ENCODE measurements at regions not wholly inside any gene's neighbourhood (a gene's known extent, or its start where the extent isn't known, plus 50 kb on each side); places are given as distances from the start of the nearest gene placed in this dataset.

- DNase-seq, result no peak
Measured at GRCh38 chr12:4099276-4099675, 174.3 kb upstream of the CCND2 start.

- no peak for DNase-seq
Measured at GRCh38 chr12:4091016-4091743, 182.4 kb upstream of the CCND2 start.

GRCh38 chr12:4089956-4090355 lies 183.6 kb upstream of the CCND2 start:
- no peak for DNase-seq

- no peak for DNase-seq
Measured at GRCh38 chr12:4089121-4089606, 184.4 kb upstream of the CCND2 start.

- DNase-seq, result no peak
Measured at GRCh38 chr12:4088451-4088850, 185.1 kb upstream of the CCND2 start.

- no peak for DNase-seq
Measured at GRCh38 chr12:4086481-4086880, 187.1 kb upstream of the CCND2 start.

GRCh38 chr12:4084573-4084972 lies 189.0 kb upstream of the CCND2 start:
- no peak for DNase-seq

- no peak for DNase-seq
Measured at GRCh38 chr12:4082809-4083403, 190.7 kb upstream of the CCND2 start.

GRCh38 chr12:4080213-4080612 lies 193.3 kb upstream of the CCND2 start:
- DNase-seq, result no peak

GRCh38 chr12:4074129-4074528 lies 199.4 kb upstream of the CCND2 start:
- DNase-seq, result no peak

- DNase-seq, result no peak
Measured at GRCh38 chr12:4069670-4070010, 196.4 kb upstream of the PARP11 start.

- no peak for DNase-seq
Measured at GRCh38 chr12:4068981-4069669, 195.9 kb upstream of the PARP11 start.

GRCh38 chr12:4064008-4064407 lies 190.8 kb upstream of the PARP11 start:
- DNase-seq, result no peak

- DNase-seq, result no peak
Measured at GRCh38 chr12:4059898-4060568, 186.8 kb upstream of the PARP11 start.

- DNase-seq, result no peak
Measured at GRCh38 chr12:4056910-4057845, 184.0 kb upstream of the PARP11 start.

GRCh38 chr12:4054630-4055029 lies 181.4 kb upstream of the PARP11 start:
- no peak for DNase-seq

- no peak for DNase-seq
Measured at GRCh38 chr12:4052691-4053090, 179.5 kb upstream of the PARP11 start.

GRCh38 chr12:4051596-4051995 lies 178.4 kb upstream of the PARP11 start:
- no peak for DNase-seq

- no peak for DNase-seq
Measured at GRCh38 chr12:4050340-4050739, 177.1 kb upstream of the PARP11 start.

- DNase-seq, result no peak
Measured at GRCh38 chr12:4049298-4050080, 176.3 kb upstream of the PARP11 start.

- no peak for DNase-seq
Measured at GRCh38 chr12:4047421-4047820, 174.2 kb upstream of the PARP11 start.

- no peak for DNase-seq
Measured at GRCh38 chr12:4046495-4046840, 173.3 kb upstream of the PARP11 start.

All from NCI-H524 treated with DMSO at 0.1 percent for 48 hours (cell line).